Immature natural killer cell (primary cell): ENCODE measurements at regions not wholly inside any gene's neighbourhood (a gene's known extent, or its start where the extent isn't known, plus 50 kb on each side); places are given as distances from the start of the nearest gene placed in this dataset.

Experiments used
- DNase-seq, 3 donors: peaks; one replicate each; pipeline ENCODE4 v3.0.0; 2022; ENCODE audit warnings: mixed read lengths in 1 of 3
- H3K27ac Mint-ChIP-seq, 6 donors: one replicate each; pipeline ENCODE4 v1.8.0; 2020; ENCODE audit warnings: mixed read lengths in 6 of 6, mild to moderate bottlenecking in 5 of 6, inconsistent platforms in 4 of 6, moderate library complexity in 3 of 6
- H3K27me3 Mint-ChIP-seq, 3 donors: one replicate each; pipeline ENCODE4 v1.8.0; 2020 to 2021; ENCODE audit warnings: low read depth in 3 of 3, mild to moderate bottlenecking in 3 of 3, mixed read lengths in 3 of 3, moderate library complexity in 3 of 3, inconsistent platforms in 1 of 3
- H3K36me3 Mint-ChIP-seq, 3 donors: one replicate each; pipeline ENCODE4 v1.8.0; 2020; ENCODE audit warnings: mixed read lengths in 3 of 3, inconsistent platforms in 2 of 3, mild to moderate bottlenecking in 2 of 3
- H3K4me1 Mint-ChIP-seq, 2 donors: one replicate each; pipeline ENCODE4 v1.8.0; 2020; ENCODE audit warnings: inconsistent platforms in 2 of 2, mild to moderate bottlenecking in 2 of 2, mixed read lengths in 2 of 2, moderate library complexity in 1 of 2
- H3K4me3 Mint-ChIP-seq, 5 donors: one replicate each; pipeline ENCODE4 v1.8.0; 2020; ENCODE audit warnings: mild to moderate bottlenecking in 5 of 5, mixed read lengths in 5 of 5, inconsistent platforms in 3 of 5, moderate library complexity in 3 of 5
- H3K9me3 Mint-ChIP-seq, 6 donors: one replicate each; pipeline ENCODE4 v1.8.0; 2020; ENCODE audit warnings: mild to moderate bottlenecking in 6 of 6, mixed read lengths in 6 of 6, inconsistent platforms in 4 of 6, moderate library complexity in 3 of 6

DNA sequence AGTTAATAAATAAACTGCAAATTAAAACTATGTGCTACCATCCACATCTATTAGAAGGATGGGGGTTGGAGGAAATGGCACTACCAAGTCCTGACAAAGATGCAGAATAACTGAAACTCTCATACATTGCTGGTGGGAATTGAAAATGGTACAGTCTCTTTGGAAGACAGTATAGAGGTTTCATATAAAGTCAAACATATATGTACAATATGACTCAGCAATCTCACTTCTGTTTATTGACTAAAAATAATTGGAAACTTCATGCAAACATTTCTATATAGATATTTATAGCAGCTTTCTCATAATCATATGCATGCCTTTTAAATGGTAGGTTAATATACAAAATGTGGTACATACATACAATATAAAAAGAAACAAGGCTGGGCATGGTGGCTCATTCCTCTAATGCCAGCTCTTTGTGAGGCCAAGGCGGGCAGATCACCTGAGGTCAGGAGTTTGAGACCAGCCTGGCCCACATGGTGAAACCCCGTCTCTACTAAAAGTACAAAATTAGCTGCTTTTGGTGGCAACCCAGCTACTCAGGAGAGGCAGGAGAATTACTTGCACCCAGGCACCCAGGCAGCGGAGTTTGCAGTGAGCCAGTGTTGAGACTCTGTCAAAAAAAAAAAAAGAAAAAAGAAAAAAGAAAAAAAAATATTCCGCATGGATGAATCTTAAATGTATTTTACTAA is 225.0 kb upstream of the CXXC4 start:
- no peak for DNase-seq
- H3K9me3 Mint-ChIP-seq: peaks cover 0 to 2% (median 0%) of the 10 kb centered on the region in 6 donors
- no peaks in the 10 kb centered on the region for H3K4me1 Mint-ChIP-seq
- no peak overlapping the region for H3K4me3 Mint-ChIP-seq
- peaks cover 0 to 5% (median 0%) of the 10 kb centered on the region in 3 donors for H3K36me3 Mint-ChIP-seq
- H3K27me3 Mint-ChIP-seq: peaks cover 3 to 6% (median 4%) of the 10 kb centered on the region in 3 donors
- no peak overlapping the region for H3K27ac Mint-ChIP-seq

GRCh38 chr4:104722467-104722866 is 227.8 kb upstream of the CXXC4 start:
- H3K4me3 Mint-ChIP-seq: no peak overlapping the region
- H3K4me1 Mint-ChIP-seq: no peaks in the 10 kb centered on the region
- H3K36me3 Mint-ChIP-seq: no peaks in the 10 kb centered on the region
- peaks cover 0 to 7% (median 2%) of the 10 kb centered on the region in 3 donors for H3K27me3 Mint-ChIP-seq
- no peak for DNase-seq
- no peak overlapping the region for H3K27ac Mint-ChIP-seq
- H3K9me3 Mint-ChIP-seq: no peaks in the 10 kb centered on the region

- Mint-ChIP-seq H3K9me3 (peaks cover 0 to 2% (median 0%) of the 10 kb centered on the region in 6 donors), H3K36me3 (no peaks in the 10 kb centered on the region), H3K27ac (no peak overlapping the region), H3K27me3 (peaks cover 2 to 10% (median 5%) of the 10 kb centered on the region in 3 donors), H3K4me1 (no peaks in the 10 kb centered on the region), H3K4me3 (no peak overlapping the region)
- no peak for DNase-seq
Measured at GRCh38 chr4:104726002-104726401, 231.3 kb upstream of the CXXC4 start.

GRCh38 chr4:104727643-104728042 is 232.9 kb upstream of the CXXC4 start:
- Mint-ChIP-seq H3K9me3 (peaks cover 0 to 2% (median 0%) of the 10 kb centered on the region in 6 donors), H3K27me3 (peaks cover 2 to 11% (median 5%) of the 10 kb centered on the region in 3 donors), H3K4me3 (no peak overlapping the region), H3K36me3 (no peaks in the 10 kb centered on the region), H3K27ac (no peak overlapping the region), H3K4me1 (no peaks in the 10 kb centered on the region)
- no peak for DNase-seq

DNA sequence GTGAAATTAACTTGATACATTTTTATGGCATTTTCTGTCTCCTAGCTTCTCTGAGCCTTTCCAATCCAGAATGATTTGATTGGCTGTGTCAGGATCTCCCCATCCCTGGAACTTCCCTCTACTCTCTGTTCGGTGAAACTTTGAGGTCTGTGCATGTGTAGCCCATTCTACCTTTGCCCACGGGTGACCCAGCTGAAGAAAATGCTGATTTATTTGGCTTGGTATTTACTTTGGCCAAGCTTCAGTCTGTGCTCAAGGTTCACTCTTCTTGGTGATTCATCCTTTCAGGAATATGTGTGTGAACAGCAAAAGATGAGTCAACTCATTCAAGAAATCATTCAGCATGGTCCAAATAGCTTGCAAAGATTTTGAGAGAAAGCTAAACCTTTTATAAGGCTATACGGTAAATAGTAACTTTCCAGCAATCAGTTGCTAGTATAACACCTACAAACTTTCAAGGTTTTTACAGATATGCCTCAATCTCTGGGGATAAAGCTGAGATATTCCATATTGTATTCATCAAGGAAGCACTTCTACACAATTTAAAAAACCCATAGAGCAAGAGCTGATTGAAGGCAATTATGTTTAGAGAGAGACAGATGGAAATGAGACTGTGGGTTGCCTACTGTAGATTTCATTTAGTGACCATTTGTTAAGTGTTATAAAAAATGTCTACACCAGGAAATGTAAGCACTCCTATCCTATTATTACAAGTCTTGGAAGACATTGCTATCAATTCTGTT is 233.9 kb upstream of the CXXC4 start:
- no peak for DNase-seq
- H3K9me3 Mint-ChIP-seq: peaks cover 0 to 2% (median 0%) of the 10 kb centered on the region in 6 donors
- no peak overlapping the region for H3K4me3 Mint-ChIP-seq
- H3K27me3 Mint-ChIP-seq: peaks cover 2 to 12% (median 5%) of the 10 kb centered on the region in 3 donors
- H3K36me3 Mint-ChIP-seq: no peaks in the 10 kb centered on the region
- H3K4me1 Mint-ChIP-seq: no peaks in the 10 kb centered on the region
- no peak overlapping the region for H3K27ac Mint-ChIP-seq

DNA sequence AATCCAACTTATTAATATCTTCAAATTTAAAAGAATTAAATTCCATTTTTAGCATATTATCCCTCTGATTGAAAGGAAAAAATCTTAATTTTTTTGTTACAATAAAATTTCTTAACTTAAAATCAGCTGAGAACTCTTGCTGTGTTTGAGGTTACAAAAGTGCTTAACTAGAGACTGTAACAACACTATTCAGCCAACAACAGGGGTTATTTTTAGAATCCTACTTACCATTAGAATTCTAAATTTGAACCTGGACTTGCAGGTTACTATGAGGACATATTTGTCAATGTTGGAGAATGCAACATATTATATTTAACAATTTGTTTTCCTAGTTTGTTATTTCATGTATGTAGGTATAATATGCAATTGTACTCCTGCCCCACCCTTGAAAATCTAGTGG is 238.1 kb upstream of the CXXC4 start:
- H3K27me3 Mint-ChIP-seq: peaks cover 0 to 10% (median 5%) of the 10 kb centered on the region in 3 donors
- H3K9me3 Mint-ChIP-seq: peaks cover 0 to 2% (median 0%) of the 10 kb centered on the region in 6 donors
- H3K27ac Mint-ChIP-seq: no peak overlapping the region
- no peaks in the 10 kb centered on the region for H3K4me1 Mint-ChIP-seq
- no peak for DNase-seq
- no peak overlapping the region for H3K4me3 Mint-ChIP-seq
- no peaks in the 10 kb centered on the region for H3K36me3 Mint-ChIP-seq

- Mint-ChIP-seq H3K36me3 (no peaks in the 10 kb centered on the region), H3K27me3 (peaks cover 0 to 8% (median 3%) of the 10 kb centered on the region in 3 donors), H3K4me1 (no peaks in the 10 kb centered on the region), H3K4me3 (no peak overlapping the region), H3K27ac (no peak overlapping the region), H3K9me3 (peaks cover 0 to 2% (median 0%) of the 10 kb centered on the region in 6 donors)
- no peak for DNase-seq
Measured at GRCh38 chr4:104735174-104735573, 240.5 kb upstream of the CXXC4 start.

GRCh38 chr4:104740161-104740560 is 245.5 kb upstream of the CXXC4 start:
- no peak overlapping the region for H3K4me3 Mint-ChIP-seq
- peaks cover 0 to 6% (median 0%) of the 10 kb centered on the region in 3 donors for H3K27me3 Mint-ChIP-seq
- H3K9me3 Mint-ChIP-seq: no peaks in the 10 kb centered on the region
- no peak overlapping the region for H3K27ac Mint-ChIP-seq
- no peaks in the 10 kb centered on the region for H3K36me3 Mint-ChIP-seq
- H3K4me1 Mint-ChIP-seq: no peaks in the 10 kb centered on the region
- no peak for DNase-seq

- no peak overlapping the region for H3K4me3 Mint-ChIP-seq
- no peak overlapping the region for H3K27ac Mint-ChIP-seq
- DNase-seq: no peak
- H3K27me3 Mint-ChIP-seq: peaks cover 0 to 3% (median 0%) of the 10 kb centered on the region in 3 donors
- H3K9me3 Mint-ChIP-seq: no peaks in the 10 kb centered on the region
- H3K36me3 Mint-ChIP-seq: no peaks in the 10 kb centered on the region
- no peaks in the 10 kb centered on the region for H3K4me1 Mint-ChIP-seq
Measured at GRCh38 chr4:104743215-104743653, 248.5 kb upstream of the CXXC4 start.

- Mint-ChIP-seq H3K36me3 (no peaks in the 10 kb centered on the region), H3K27ac (no peak overlapping the region), H3K4me1 (no peaks in the 10 kb centered on the region), H3K4me3 (no peak overlapping the region), H3K9me3 (no peaks in the 10 kb centered on the region), H3K27me3 (peaks cover 0 to 3% (median 2%) of the 10 kb centered on the region in 3 donors)
- no peak for DNase-seq
Measured at GRCh38 chr4:104747635-104748034, 252.9 kb upstream of the CXXC4 start.

- H3K27me3 Mint-ChIP-seq: peaks cover 0 to 3% (median 2%) of the 10 kb centered on the region in 3 donors
- DNase-seq: no peak
- H3K9me3 Mint-ChIP-seq: no peaks in the 10 kb centered on the region
- H3K27ac Mint-ChIP-seq: no peak overlapping the region
- H3K4me3 Mint-ChIP-seq: no peak overlapping the region
- no peaks in the 10 kb centered on the region for H3K36me3 Mint-ChIP-seq
- peaks cover 0 to 2% of the 10 kb centered on the region in 2 donors for H3K4me1 Mint-ChIP-seq
Measured at GRCh38 chr4:104749062-104749461, 254.4 kb upstream of the CXXC4 start.

GRCh38 chr4:104750008-104750407 is 255.3 kb upstream of the CXXC4 start:
- Mint-ChIP-seq H3K4me3 (no peak overlapping the region), H3K27ac (no peak overlapping the region), H3K36me3 (no peaks in the 10 kb centered on the region), H3K9me3 (no peaks in the 10 kb centered on the region), H3K4me1 (peaks cover 0 to 2% of the 10 kb centered on the region in 2 donors), H3K27me3 (peaks cover 0 to 3% (median 2%) of the 10 kb centered on the region in 3 donors)
- no peak for DNase-seq

- H3K9me3 Mint-ChIP-seq: no peaks in the 10 kb centered on the region
- H3K4me1 Mint-ChIP-seq: peaks cover 0 to 2% of the 10 kb centered on the region in 2 donors
- no peak overlapping the region for H3K27ac Mint-ChIP-seq
Measured at GRCh38 chr4:104751468-104751867, 256.8 kb upstream of the CXXC4 start.

DNA sequence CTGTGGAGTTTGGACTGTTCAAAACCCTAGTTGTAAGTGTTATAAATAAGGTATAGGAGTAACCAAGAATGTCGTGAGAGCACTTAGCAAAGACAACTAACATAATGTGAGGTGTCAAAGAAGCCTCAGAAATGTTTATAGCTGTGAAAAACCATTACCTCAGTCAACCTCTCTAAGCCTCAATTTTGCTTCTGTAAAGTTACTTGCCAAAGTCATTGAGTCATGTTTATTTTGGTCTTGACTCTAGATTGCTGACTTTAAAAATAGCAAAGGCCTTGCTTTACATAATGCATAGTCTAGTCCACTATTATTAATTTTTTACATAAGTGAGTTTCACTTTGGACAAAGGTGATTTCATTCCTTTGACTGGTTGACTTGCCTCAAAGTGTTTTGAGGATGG is 257.6 kb upstream of the CXXC4 start:
- no peaks in the 10 kb centered on the region for H3K36me3 Mint-ChIP-seq

More at GRCh38 chr4:104751468-104751867, 256.8 kb upstream of the CXXC4 start:
- Mint-ChIP-seq H3K36me3 (no peaks in the 10 kb centered on the region), H3K4me3 (no peak overlapping the region), H3K27me3 (peaks cover 0 to 4% (median 3%) of the 10 kb centered on the region in 3 donors)
- no peak for DNase-seq

More for the DNA sequence above, 257.6 kb upstream of the CXXC4 start:
- no peak overlapping the region for H3K27ac Mint-ChIP-seq
- H3K9me3 Mint-ChIP-seq: no peaks in the 10 kb centered on the region
- peaks cover 0 to 4% (median 0%) of the 10 kb centered on the region in 3 donors for H3K27me3 Mint-ChIP-seq
- H3K4me3 Mint-ChIP-seq: no peak overlapping the region
- H3K4me1 Mint-ChIP-seq: peaks cover 0 to 2% of the 10 kb centered on the region in 2 donors
- DNase-seq: no peak
